ENCODE measurements at regions not wholly inside any gene's neighbourhood (a gene's known extent, or its start where the extent isn't known, plus 50 kb on each side); places are given as distances from the start of the nearest gene placed in this dataset.

- TF ChIP-seq POLR2A (IDR thresholded peaks at IDR 0.05) (no peak), POLR2AphosphoS5 (IDR thresholded peaks at IDR 0.05) (no peak)
Observed at GRCh38 chr13:65600702-65601101, 1629.4 kb downstream of the PCDH9 start.

Data from gastroesophageal sphincter (tissue), 2 donors.